ENCODE measurements at regions not wholly inside any gene's neighbourhood (a gene's known extent, or its start where the extent isn't known, plus 50 kb on each side); places are given as distances from the start of the nearest gene placed in this dataset.

DNA sequence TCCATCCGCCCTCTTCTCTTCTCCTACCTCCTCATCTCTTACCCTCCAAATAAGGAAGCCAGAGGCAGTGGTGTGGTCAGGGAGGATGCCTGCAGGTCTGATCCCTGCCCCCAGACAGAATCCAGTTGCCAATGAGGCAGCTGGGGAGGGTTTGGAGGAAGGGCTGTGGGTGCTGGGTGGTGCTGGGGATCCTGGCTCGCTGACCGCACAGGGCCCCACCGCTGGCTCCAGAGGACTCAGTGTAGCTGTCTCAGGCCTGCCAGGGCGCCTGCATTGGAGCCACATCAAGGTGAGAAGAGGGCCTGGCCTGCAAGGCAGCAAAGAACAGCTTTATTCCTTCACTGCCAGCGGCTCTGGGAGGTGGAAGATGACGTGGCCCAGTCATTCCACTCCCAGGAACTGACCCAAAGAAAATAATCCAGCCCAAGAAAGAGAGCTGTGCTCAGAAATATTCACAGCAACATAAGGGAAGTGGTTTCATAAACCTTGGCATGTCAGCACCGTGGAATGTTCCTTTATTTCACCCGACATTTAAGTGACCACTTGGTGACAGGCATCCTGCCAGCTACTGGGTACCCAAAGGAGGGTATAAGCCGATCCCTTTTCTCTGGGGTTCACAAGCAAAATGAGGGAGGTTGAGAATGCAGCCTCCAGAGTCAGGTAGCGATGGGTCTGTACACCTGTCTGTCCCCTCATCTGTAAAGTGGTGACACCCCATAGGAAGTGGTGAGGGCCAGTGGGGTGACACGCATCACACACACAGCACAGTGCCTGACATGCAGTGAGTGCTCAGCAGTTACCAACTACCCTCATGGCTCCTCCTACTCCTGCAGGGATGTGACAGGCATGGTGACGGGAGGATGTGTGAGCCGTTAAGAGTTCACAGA lies 125.1 kb downstream of the SNX5 start (continued):
- TF ChIP-seq, protein P1, sequence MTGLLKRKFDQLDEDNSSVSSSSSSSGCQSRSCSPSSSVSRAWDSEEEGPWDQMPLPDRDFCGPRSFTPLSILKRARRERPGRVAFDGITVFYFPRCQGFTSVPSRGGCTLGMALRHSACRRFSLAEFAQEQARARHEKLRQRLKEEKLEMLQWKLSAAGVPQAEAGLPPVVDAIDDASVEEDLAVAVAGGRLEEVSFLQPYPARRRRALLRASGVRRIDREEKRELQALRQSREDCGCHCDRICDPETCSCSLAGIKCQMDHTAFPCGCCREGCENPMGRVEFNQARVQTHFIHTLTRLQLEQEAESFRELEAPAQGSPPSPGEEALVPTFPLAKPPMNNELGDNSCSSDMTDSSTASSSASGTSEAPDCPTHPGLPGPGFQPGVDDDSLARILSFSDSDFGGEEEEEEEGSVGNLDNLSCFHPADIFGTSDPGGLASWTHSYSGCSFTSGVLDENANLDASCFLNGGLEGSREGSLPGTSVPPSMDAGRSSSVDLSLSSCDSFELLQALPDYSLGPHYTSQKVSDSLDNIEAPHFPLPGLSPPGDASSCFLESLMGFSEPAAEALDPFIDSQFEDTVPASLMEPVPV (CRISPR knock-in tag; IDR thresholded peaks at IDR 0.05), result 0 out of 2 replicates have a peak, but pooled peaks have one; percentile 50
- no peak for TF ChIP-seq ZNF331 (CRISPR knock-in tag; IDR thresholded peaks at IDR 0.05)
- TF ChIP-seq, protein P2, sequence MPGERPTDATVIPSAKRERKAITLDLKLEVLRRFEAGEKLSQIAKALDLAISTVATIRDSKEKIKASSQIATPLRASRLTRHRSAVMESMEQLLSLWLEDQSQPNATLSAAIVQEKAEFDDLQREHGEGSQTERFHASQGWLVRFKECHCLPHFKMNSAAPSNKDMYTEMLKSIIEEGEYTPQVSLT (CRISPR knock-in tag; IDR thresholded peaks at IDR 0.05; ENCODE audit: borderline replicate concordance, low read depth), result no peak
- peak; percentile 43; the same call in 1 of the 2 replicates for TF ChIP-seq KDM5B (CRISPR knock-in tag; IDR thresholded peaks at IDR 0.05; ENCODE audit: borderline replicate concordance)
- no peak for TF ChIP-seq ZNF496 (CRISPR knock-in tag; IDR thresholded peaks at IDR 0.05; ENCODE audit: insufficient replicate concordance)
- TF ChIP-seq MEIS1 (CRISPR knock-in tag; IDR thresholded peaks at IDR 0.05; ENCODE audit: borderline replicate concordance), result 0 out of 2 replicates have a peak, but pooled peaks have one; percentile 22
- TF ChIP-seq, protein P3, sequence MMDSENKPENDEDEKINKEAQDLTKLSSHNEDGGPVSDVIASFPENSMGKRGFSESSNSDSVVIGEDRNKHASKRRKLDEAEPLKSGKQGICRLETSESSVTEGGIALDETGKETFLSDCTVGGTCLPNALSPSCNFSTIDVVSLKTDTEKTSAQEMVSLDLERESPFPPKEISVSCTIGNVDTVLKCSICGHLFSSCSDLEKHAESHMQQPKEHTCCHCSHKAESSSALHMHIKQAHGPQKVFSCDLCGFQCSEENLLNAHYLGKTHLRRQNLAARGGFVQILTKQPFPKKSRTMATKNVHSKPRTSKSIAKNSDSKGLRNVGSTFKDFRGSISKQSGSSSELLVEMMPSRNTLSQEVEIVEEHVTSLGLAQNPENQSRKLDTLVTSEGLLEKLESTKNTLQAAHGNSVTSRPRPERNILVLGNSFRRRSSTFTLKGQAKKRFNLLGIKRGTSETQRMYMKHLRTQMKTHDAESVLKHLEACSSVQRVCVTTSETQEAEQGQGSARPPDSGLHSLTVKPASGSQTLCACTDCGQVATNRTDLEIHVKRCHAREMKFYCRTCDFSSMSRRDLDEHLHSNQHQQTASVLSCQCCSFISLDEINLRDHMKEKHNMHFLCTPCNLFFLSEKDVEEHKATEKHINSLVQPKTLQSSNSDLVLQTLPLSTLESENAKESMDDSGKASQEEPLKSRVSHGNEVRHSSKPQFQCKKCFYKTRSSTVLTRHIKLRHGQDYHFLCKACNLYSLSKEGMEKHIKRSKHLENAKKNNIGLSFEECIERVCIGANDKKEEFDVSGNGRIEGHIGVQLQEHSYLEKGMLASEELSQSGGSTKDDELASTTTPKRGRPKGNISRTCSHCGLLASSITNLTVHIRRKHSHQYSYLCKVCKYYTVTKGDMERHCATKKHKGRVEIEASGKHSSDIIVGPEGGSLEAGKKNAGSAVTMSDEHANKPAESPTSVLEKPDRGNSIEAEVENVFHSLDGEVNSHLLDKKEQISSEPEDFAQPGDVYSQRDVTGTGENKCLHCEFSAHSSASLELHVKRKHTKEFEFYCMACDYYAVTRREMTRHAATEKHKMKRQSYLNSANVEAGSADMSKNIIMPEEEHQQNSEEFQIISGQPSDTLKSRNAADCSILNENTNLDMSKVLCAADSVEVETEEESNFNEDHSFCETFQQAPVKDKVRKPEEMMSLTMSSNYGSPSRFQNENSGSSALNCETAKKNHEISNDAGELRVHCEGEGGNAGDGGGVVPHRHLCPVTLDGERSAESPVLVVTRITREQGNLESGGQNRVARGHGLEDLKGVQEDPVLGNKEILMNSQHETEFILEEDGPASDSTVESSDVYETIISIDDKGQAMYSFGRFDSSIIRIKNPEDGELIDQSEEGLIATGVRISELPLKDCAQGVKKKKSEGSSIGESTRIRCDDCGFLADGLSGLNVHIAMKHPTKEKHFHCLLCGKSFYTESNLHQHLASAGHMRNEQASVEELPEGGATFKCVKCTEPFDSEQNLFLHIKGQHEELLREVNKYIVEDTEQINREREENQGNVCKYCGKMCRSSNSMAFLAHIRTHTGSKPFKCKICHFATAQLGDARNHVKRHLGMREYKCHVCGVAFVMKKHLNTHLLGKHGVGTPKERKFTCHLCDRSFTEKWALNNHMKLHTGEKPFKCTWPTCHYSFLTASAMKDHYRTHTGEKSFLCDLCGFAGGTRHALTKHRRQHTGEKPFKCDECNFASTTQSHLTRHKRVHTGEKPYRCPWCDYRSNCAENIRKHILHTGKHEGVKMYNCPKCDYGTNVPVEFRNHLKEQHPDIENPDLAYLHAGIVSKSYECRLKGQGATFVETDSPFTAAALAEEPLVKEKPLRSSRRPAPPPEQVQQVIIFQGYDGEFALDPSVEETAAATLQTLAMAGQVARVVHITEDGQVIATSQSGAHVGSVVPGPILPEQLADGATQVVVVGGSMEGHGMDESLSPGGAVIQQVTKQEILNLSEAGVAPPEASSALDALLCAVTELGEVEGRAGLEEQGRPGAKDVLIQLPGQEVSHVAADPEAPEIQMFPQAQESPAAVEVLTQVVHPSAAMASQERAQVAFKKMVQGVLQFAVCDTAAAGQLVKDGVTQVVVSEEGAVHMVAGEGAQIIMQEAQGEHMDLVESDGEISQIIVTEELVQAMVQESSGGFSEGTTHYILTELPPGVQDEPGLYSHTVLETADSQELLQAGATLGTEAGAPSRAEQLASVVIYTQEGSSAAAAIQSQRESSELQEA (CRISPR knock-in tag; IDR thresholded peaks at IDR 0.05; ENCODE audit: not compliant biosample characterization), result peak; percentile 76
- TF ChIP-seq, protein P4, sequence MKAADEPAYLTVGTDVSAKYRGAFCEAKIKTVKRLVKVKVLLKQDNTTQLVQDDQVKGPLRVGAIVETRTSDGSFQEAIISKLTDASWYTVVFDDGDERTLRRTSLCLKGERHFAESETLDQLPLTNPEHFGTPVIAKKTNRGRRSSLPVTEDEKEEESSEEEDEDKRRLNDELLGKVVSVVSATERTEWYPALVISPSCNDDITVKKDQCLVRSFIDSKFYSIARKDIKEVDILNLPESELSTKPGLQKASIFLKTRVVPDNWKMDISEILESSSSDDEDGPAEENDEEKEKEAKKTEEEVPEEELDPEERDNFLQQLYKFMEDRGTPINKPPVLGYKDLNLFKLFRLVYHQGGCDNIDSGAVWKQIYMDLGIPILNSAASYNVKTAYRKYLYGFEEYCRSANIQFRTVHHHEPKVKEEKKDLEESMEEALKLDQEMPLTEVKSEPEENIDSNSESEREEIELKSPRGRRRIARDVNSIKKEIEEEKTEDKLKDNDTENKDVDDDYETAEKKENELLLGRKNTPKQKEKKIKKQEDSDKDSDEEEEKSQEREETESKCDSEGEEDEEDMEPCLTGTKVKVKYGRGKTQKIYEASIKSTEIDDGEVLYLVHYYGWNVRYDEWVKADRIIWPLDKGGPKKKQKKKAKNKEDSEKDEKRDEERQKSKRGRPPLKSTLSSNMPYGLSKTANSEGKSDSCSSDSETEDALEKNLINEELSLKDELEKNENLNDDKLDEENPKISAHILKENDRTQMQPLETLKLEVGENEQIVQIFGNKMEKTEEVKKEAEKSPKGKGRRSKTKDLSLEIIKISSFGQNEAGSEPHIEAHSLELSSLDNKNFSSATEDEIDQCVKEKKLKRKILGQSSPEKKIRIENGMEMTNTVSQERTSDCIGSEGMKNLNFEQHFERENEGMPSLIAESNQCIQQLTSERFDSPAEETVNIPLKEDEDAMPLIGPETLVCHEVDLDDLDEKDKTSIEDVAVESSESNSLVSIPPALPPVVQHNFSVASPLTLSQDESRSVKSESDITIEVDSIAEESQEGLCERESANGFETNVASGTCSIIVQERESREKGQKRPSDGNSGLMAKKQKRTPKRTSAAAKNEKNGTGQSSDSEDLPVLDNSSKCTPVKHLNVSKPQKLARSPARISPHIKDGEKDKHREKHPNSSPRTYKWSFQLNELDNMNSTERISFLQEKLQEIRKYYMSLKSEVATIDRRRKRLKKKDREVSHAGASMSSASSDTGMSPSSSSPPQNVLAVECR (CRISPR knock-in tag; IDR thresholded peaks at IDR 0.05; ENCODE audit: borderline replicate concordance), result no peak
- TF ChIP-seq, protein P5, sequence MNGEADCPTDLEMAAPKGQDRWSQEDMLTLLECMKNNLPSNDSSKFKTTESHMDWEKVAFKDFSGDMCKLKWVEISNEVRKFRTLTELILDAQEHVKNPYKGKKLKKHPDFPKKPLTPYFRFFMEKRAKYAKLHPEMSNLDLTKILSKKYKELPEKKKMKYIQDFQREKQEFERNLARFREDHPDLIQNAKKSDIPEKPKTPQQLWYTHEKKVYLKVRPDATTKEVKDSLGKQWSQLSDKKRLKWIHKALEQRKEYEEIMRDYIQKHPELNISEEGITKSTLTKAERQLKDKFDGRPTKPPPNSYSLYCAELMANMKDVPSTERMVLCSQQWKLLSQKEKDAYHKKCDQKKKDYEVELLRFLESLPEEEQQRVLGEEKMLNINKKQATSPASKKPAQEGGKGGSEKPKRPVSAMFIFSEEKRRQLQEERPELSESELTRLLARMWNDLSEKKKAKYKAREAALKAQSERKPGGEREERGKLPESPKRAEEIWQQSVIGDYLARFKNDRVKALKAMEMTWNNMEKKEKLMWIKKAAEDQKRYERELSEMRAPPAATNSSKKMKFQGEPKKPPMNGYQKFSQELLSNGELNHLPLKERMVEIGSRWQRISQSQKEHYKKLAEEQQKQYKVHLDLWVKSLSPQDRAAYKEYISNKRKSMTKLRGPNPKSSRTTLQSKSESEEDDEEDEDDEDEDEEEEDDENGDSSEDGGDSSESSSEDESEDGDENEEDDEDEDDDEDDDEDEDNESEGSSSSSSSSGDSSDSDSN (CRISPR knock-in tag; IDR thresholded peaks at IDR 0.05), result peak; percentile 41; the same call in 1 of the 2 replicates

Data from HepG2 (cell line).